Liver (tissue), 7 donors: ENCODE measurements at regions not wholly inside any gene's neighbourhood (a gene's known extent, or its start where the extent isn't known, plus 50 kb on each side); places are given as distances from the start of the nearest gene placed in this dataset.

Experiments used
- DNase-seq: peaks from one replicate; pipeline ENCODE4 v3.0.0-alpha.2; 2017; ENCODE audit warnings: low spot score
- H3K27ac ChIP-seq, 2 donors: one replicate each; pipeline ENCODE4 v1.7.0; 2013; ENCODE audit warnings: inconsistent platforms in 2 of 2, low read length in 2 of 2, control low read depth in 1 of 2, low read depth in 1 of 2, mild to moderate bottlenecking in 1 of 2
- H3K27me3 ChIP-seq, 4 donors: one replicate each; pipeline versions ENCODE4 v1.6.1 to v1.7.0; 2013; ENCODE audit warnings: low read length in 3 of 4, inconsistent platforms in 1 of 4, mild to moderate bottlenecking in 1 of 4, moderate library complexity in 1 of 4; ENCODE audit not compliant: control insufficient read depth in 4 of 4, insufficient read depth in 4 of 4
- H3K36me3 ChIP-seq, 4 donors: one replicate each; pipeline versions ENCODE4 v1.6.1 to v1.7.0; 2013; ENCODE audit warnings: low read length in 3 of 4, mild to moderate bottlenecking in 3 of 4, low read depth in 1 of 4, moderate library complexity in 1 of 4; ENCODE audit not compliant: control insufficient read depth in 4 of 4, insufficient read depth in 3 of 4
- H3K4me1 ChIP-seq, 4 donors: one replicate each; pipeline versions ENCODE4 v1.6.1 to v1.7.0; 2013; ENCODE audit warnings: low read length in 3 of 4, mild to moderate bottlenecking in 3 of 4, moderate library complexity in 1 of 4; ENCODE audit not compliant: control insufficient read depth in 4 of 4, insufficient read depth in 4 of 4
- H3K4me3 ChIP-seq, 3 donors: one replicate each; pipeline versions ENCODE4 v1.6.1 to v1.7.0; 2013; ENCODE audit warnings: low read length in 3 of 3, control low read depth in 1 of 3, low read depth in 1 of 3, mild to moderate bottlenecking in 1 of 3
- H3K9ac ChIP-seq, 2 donors: one replicate each; pipeline ENCODE4 v1.7.0; 2013; ENCODE audit warnings: low read length in 2 of 2, mild to moderate bottlenecking in 2 of 2, moderate library complexity in 2 of 2, control low read depth in 1 of 2, low read depth in 1 of 2
- H3K9me3 ChIP-seq, 4 donors: one replicate each; pipeline versions ENCODE4 v1.6.1 to v1.7.0; 2013; ENCODE audit warnings: low read length in 3 of 4; ENCODE audit not compliant: control insufficient read depth in 4 of 4
- EGR1 ChIP-seq, 2 donors: IDR thresholded peaks; 2 replicates each; pipeline ENCODE4 v1.6.1; 2016 to 2018; ENCODE audit warnings: antibody characterized with exemption in 2 of 2, low read depth in 2 of 2
- FOXA1 ChIP-seq: IDR thresholded peaks from 2 replicates; pipeline ENCODE4 v1.6.1; 2016; ENCODE audit warnings: antibody characterized with exemption
- FOXA2 ChIP-seq: IDR thresholded peaks from 2 replicates; pipeline ENCODE4 v1.6.1; 2016; ENCODE audit warnings: antibody characterized with exemption
- GABPA ChIP-seq, 2 donors: IDR thresholded peaks in 1 of 2; conservative IDR thresholded peaks in 1 of 2; 2 replicates each; pipeline ENCODE4 v1.6.1; 2016; ENCODE audit warnings: antibody characterized with exemption in 2 of 2, mild to moderate bottlenecking in 1 of 2, moderate library complexity in 1 of 2
- HNF4A ChIP-seq, 2 donors: conservative IDR thresholded peaks; 2 replicates each; pipeline ENCODE4 v1.6.1; 2016; ENCODE audit warnings: antibody characterized with exemption in 2 of 2, mild to moderate bottlenecking in 2 of 2
- JUND ChIP-seq, 2 donors: IDR thresholded peaks; 2 replicates each; pipeline ENCODE4 v1.6.1; 2016; ENCODE audit warnings: antibody characterized with exemption in 2 of 2
- NR2F2 ChIP-seq: IDR thresholded peaks from 2 replicates; pipeline ENCODE4 v1.6.1; 2016; ENCODE audit warnings: antibody characterized with exemption
- RAD21 ChIP-seq, 2 donors: IDR thresholded peaks; 2 replicates each; pipeline ENCODE4 v1.6.1; 2016; ENCODE audit warnings: antibody characterized with exemption in 2 of 2, mild to moderate bottlenecking in 2 of 2
- REST ChIP-seq: IDR thresholded peaks from 2 replicates; pipeline ENCODE4 v1.6.1; 2016; ENCODE audit warnings: antibody characterized with exemption, mild to moderate bottlenecking
- RXRA ChIP-seq, 2 donors: IDR thresholded peaks; 2 replicates each; pipeline ENCODE4 v1.6.1; 2017 to 2018; ENCODE audit warnings: antibody characterized with exemption in 2 of 2, mild to moderate bottlenecking in 1 of 2
- SP1 ChIP-seq: IDR thresholded peaks from 2 replicates; pipeline ENCODE4 v1.6.1; 2018; ENCODE audit warnings: antibody characterized with exemption, mild to moderate bottlenecking
- TAF1 ChIP-seq: conservative IDR thresholded peaks from 2 replicates; pipeline ENCODE4 v1.6.1; 2016; ENCODE audit warnings: antibody characterized with exemption, mild to moderate bottlenecking
- YY1 ChIP-seq: IDR thresholded peaks from 2 replicates; pipeline ENCODE4 v1.6.1; 2016; ENCODE audit warnings: antibody characterized with exemption, mild to moderate bottlenecking
- WGBS: extraction: QIAGEN DNeasy Blood & Tissue Kit; methylation state at CpG from one replicate; pipeline ENCODE4 v1.1.7; 2013; 5-methylcytosine and 5-hydroxymethylcytosine counted together
- TF ChIP-seq, protein P1 (sequence below): IDR thresholded peaks from 2 replicates; pipeline ENCODE4 v1.6.1; 2016; ENCODE audit warnings: antibody characterized with exemption
- TF ChIP-seq, protein P2 (sequence below): IDR thresholded peaks from 2 replicates; pipeline ENCODE4 v1.6.1; 2016; ENCODE audit warnings: antibody characterized with exemption
- TF ChIP-seq, protein P3 (sequence below): IDR thresholded peaks from 2 replicates; pipeline ENCODE4 v1.6.1; 2016; ENCODE audit warnings: antibody characterized with exemption
- donor health status: healthy.
- donor health status: healthy.
- donor health status: healthy.
- donor health status: healthy.

GRCh38 chr18:30088238-30089015, 954.1 kb downstream of the DSC3 start:
- H3K36me3 ChIP-seq: no peaks in the 10 kb centered on the region
- no peaks in the 10 kb centered on the region for H3K27me3 ChIP-seq
- H3K9me3 ChIP-seq: no peaks in the 10 kb centered on the region
- no peak for DNase-seq
- no peak overlapping the region for H3K27ac ChIP-seq
- no peak overlapping the region for H3K4me3 ChIP-seq
- no peak overlapping the region for H3K9ac ChIP-seq
- H3K4me1 ChIP-seq: no peaks in the 10 kb centered on the region
- TF ChIP-seq EGR1 (IDR thresholded peaks at IDR 0.05; ENCODE audit: low read depth in 2 of 2) (no peak), RAD21 (IDR thresholded peaks at IDR 0.05) (no peak), HNF4A (conservative IDR thresholded peaks at IDR 0.05) (no peak), SP1 (no peak), FOXA2 (no peak), TAF1 (no peak), REST (no peak), YY1 (no peak), JUND (IDR thresholded peaks at IDR 0.05) (no peak), GABPA (IDR thresholded peaks at IDR 0.05 in 1 of 2, conservative IDR thresholded peaks at IDR 0.05 in 1 of 2) (no peak), NR2F2 (no peak), FOXA1 (no peak)
- TF ChIP-seq, protein P1, sequence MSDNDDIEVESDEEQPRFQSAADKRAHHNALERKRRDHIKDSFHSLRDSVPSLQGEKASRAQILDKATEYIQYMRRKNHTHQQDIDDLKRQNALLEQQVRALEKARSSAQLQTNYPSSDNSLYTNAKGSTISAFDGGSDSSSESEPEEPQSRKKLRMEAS: no peak
- TF ChIP-seq, protein P2, sequence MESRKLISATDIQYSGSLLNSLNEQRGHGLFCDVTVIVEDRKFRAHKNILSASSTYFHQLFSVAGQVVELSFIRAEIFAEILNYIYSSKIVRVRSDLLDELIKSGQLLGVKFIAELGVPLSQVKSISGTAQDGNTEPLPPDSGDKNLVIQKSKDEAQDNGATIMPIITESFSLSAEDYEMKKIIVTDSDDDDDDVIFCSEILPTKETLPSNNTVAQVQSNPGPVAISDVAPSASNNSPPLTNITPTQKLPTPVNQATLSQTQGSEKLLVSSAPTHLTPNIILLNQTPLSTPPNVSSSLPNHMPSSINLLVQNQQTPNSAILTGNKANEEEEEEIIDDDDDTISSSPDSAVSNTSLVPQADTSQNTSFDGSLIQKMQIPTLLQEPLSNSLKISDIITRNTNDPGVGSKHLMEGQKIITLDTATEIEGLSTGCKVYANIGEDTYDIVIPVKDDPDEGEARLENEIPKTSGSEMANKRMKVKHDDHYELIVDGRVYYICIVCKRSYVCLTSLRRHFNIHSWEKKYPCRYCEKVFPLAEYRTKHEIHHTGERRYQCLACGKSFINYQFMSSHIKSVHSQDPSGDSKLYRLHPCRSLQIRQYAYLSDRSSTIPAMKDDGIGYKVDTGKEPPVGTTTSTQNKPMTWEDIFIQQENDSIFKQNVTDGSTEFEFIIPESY: no peak

DNA sequence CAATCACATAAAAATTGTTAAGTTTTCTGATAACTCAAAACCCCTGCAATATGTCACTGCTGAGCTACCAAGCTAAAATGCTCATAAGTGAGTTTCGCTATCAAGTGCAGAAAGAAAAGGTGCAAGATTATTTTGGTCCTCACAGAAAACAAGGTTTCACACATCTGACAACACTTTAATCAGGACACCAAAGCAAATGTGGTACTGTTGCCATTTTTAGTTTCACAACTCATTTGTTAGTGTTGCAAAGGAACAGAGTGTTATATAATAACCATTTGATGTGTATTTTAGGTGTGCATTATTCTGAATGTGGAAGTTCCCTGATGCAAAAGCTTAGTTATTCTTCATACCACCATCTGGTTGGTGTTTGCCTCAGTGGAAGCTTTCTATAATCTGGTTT, 956.2 kb downstream of the DSC3 start:
- TF ChIP-seq NR2F2 (no peak), GABPA (IDR thresholded peaks at IDR 0.05 in 1 of 2, conservative IDR thresholded peaks at IDR 0.05 in 1 of 2) (no peak), EGR1 (IDR thresholded peaks at IDR 0.05; ENCODE audit: low read depth in 2 of 2) (no peak), RAD21 (IDR thresholded peaks at IDR 0.05) (no peak), REST (no peak), SP1 (no peak), RXRA (IDR thresholded peaks at IDR 0.05) (no peak), FOXA1 (no peak), TAF1 (no peak)
- TF ChIP-seq, protein P1: no peak
- TF ChIP-seq, protein P3, sequence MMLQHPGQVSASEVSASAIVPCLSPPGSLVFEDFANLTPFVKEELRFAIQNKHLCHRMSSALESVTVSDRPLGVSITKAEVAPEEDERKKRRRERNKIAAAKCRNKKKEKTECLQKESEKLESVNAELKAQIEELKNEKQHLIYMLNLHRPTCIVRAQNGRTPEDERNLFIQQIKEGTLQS: no peak
- Histone ChIP-seq H3K27me3 (no peaks in the 10 kb centered on the region), H3K4me3 (no peak overlapping the region), H3K36me3 (no peaks in the 10 kb centered on the region), H3K9me3 (peaks cover 0 to 2% (median under 1%) of the 10 kb centered on the region in 4 donors), H3K27ac (no peak overlapping the region), H3K9ac (no peak overlapping the region), H3K4me1 (no peaks in the 10 kb centered on the region)
- WGBS: 93% methylated on average over 1 of the region's 1 CpG
- DNase-seq: no peak
